GM12864 (cell line): ENCODE measurements at regions not wholly inside any gene's neighbourhood (a gene's known extent, or its start where the extent isn't known, plus 50 kb on each side); places are given as distances from the start of the nearest gene placed in this dataset.

Experiments
- DNase-seq: peaks from one replicate; pipeline ENCODE4 v3.0.0-alpha.2; 2011; ENCODE audit warnings: low read depth
- H3K4me3 ChIP-seq: 2 replicates; pipeline ENCODE4 v1.5.1; 2011; ENCODE audit warnings: mild to moderate bottlenecking, low read depth, low read length, control low read depth
- TF ChIP-seq, protein P1 (sequence below): IDR thresholded peaks from 2 replicates; pipeline ENCODE4 v1.5.1; 2011; ENCODE audit warnings: low read depth, mild to moderate bottlenecking, moderate library complexity, low read length, control low read depth, inconsistent platforms; ENCODE audit errors: missing control alignments

DNA sequence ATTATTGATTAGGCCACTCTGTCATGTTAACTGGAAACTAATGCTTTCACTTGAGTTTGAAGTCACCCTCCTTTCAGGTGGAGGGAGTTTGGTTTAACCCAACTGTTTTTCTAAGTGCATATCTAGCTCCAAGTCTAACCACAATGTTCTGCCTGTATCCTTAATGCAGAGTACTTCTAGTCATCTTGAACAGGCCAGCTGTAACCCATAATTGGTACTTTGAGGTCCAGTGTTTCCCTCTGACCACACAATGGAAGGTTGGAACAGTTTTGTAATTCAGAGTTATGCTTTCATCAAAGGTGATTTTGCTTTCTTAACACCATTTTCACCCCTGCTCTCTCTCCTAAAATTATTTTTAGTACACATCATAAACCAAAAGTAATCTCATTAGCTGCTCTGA, 237.2 kb upstream of the DCN start:
- TF ChIP-seq, protein P1, sequence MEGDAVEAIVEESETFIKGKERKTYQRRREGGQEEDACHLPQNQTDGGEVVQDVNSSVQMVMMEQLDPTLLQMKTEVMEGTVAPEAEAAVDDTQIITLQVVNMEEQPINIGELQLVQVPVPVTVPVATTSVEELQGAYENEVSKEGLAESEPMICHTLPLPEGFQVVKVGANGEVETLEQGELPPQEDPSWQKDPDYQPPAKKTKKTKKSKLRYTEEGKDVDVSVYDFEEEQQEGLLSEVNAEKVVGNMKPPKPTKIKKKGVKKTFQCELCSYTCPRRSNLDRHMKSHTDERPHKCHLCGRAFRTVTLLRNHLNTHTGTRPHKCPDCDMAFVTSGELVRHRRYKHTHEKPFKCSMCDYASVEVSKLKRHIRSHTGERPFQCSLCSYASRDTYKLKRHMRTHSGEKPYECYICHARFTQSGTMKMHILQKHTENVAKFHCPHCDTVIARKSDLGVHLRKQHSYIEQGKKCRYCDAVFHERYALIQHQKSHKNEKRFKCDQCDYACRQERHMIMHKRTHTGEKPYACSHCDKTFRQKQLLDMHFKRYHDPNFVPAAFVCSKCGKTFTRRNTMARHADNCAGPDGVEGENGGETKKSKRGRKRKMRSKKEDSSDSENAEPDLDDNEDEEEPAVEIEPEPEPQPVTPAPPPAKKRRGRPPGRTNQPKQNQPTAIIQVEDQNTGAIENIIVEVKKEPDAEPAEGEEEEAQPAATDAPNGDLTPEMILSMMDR: no peak
- no peak for DNase-seq
- no peak overlapping the region for H3K4me3 ChIP-seq

DNA sequence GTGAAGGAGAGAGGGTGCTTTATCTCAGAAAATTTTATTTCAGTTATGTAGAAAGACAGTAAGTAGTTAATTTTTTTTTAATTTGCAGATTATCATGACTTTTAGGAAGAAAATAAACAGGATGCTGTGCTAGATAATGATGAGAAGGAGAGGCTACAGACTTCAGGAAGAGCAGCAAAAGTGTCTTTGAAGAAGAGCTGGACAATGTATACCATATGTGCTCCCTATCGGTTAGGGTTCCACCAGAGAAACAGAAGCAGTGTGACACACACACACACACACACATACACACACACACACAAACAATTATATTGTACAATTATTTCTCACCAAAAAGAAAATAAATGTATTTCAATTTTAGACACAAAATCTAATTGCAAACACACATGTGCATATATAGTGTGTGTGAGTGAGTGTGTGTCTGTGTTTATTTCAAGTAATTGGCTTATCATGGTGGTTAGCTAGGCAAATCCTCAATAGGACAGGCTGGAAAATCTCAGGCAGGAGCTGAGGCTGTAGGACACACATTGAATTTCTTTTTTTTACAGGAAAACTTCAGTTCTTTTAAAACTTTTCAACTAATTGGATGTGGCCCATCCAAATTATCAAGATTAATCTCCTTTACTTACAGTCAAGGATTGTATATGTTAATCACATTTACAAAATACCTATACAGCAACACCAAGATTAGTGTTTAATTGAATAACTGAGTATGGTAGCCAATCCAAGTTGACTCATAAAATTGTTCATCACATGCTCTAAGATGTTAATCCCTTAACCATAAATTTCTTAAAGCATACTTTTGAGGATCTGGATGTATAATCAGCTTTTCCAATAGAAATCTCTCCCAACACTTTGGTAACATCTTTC, 235.8 kb upstream of the DCN start:
- no peak for DNase-seq
- H3K4me3 ChIP-seq: no peak overlapping the region
- TF ChIP-seq, protein P1: no peak

DNA sequence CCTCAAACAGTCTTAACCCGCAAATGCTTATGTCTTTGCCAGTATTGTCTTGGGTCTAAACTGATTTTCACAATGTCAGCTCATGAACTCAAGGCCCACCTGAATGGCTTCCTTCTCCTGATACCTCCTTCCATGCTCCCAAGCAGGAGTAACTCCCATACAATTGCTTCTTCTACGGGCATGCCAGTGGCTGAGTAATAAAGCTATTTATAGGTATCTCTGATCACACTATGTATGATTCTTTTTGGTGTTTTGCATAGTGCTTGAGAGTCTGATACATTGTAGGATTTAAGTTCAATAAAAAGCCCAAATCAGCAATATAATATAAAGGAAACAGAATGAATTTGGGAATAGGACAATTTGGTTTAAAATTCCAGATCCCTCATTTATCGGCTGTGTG, 235.0 kb upstream of the DCN start:
- TF ChIP-seq, protein P1: no peak
- DNase-seq: no peak

DNA sequence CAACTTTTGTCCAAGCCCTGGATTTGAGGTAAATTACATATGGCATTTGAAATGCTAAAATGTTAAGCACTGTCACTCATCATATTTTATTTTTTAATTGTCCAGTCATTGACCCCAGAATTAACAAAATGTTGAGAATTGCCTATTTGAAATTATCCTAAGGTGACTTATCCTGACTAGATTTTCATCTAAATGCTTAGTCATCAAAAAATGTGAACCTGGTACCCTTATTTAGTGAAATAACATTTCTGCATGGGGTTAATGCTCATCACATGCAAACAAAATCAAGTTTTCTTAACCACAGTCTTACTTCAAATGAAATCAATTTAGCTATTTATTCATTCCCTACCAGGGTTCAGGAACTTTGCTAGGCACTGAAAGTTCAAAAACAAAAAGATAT, 232.0 kb upstream of the DCN start:
- TF ChIP-seq, protein P1: no peak
- no peak for DNase-seq
- no peak overlapping the region for H3K4me3 ChIP-seq

More for the DNA sequence above, 235.0 kb upstream of the DCN start:
- no peak overlapping the region for H3K4me3 ChIP-seq

DNA sequence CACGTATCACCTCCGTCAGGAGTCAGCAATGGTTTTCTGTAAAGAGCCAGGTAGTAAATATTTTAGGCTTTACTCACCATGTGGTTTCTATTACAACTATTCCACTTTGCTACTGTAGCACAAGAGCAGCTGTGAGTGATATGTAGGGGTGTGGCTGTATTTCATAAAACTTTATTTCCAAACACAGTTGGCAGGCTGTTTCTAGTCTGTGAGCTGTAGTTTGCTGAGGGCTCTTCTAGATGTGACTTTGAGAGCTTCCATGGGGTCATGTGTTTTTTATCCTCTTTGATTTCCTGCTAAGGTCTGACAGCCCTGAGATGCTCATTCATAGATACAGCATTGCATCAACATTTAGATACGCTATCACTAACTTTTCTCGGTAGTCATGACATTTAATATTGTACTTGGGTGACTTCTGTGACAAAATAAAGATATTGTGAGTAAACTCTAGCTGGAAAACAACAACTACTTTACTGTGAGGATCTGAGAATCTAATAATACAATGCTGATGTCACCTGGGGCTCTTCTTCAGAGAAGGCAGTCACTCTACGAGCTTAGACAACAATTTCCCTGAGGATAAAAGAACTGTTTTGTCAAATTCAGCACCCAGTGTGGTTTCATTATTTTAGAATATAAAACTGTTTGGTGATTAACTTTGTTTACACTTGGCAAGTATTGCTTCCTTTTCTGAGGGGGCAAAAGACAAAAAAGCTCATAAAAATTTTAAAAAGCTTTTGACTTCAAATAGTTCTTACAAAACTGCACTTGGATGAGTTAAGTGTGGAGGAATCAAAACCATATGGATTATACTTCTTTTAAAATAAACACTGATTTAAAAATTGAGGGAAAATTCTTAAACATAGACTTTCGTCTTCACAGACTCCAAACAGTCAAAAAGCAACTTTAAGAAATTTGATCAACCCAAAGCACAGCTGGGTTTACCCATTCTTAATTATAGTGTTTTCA, 231.2 kb upstream of the DCN start:
- TF ChIP-seq, protein P1: no peak
- no peak overlapping the region for H3K4me3 ChIP-seq
- DNase-seq: no peak

DNA sequence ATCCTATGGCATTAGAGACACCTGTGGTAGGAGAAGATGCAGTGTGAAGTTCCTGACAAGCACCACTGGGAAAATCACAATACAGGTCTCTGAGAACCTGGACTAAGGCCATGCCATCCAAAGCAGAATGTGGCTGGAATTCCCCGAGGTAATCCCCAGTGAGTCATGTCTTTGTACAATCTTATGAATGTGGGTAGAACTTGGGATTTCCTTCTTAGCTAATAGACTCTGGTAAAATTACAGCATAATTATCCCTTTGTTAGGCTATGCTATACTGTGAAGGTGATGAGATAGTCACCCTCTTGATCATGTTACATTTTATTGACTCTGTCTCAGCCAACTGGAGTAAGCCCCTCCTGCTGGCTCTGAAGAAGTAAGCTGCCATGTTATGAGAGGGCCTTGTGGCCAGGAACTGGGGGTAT, 224.3 kb upstream of the DCN start:
- H3K4me3 ChIP-seq: no peak overlapping the region
- TF ChIP-seq, protein P1: no peak
- peak; percentile 13 for DNase-seq
